ENCODE measurements at regions not wholly inside any gene's neighbourhood (a gene's known extent, or its start where the extent isn't known, plus 50 kb on each side); places are given as distances from the start of the nearest gene placed in this dataset.

GRCh38 chr13:58488251-58488650 is 856.7 kb downstream of the PCDH17 start:
- no peak for TF ChIP-seq CTCF (IDR thresholded peaks at IDR 0.05)
- no peak for TF ChIP-seq EZH2 (IDR thresholded peaks at IDR 0.05; ENCODE audit: borderline replicate concordance, insufficient read depth, low read depth, low read length, poor library complexity, severe bottlenecking)
